Adrenal gland (tissue), 9 donors: ENCODE measurements at regions not wholly inside any gene's neighbourhood (a gene's known extent, or its start where the extent isn't known, plus 50 kb on each side); places are given as distances from the start of the nearest gene placed in this dataset.
A peak's percentile ranks its signal among the peaks of the same experiment; 100 is the strongest.
"Not testable (repeated sequence)": the region's sequence is repeated elsewhere in the genome, so short reads cannot be mapped to it uniquely, and the experiment has no call there.

Experiments used
- DNase-seq, 7 donors: peaks; one replicate each; pipeline ENCODE4 v3.0.0-alpha.2; 2019 to 2020
- H3K27ac ChIP-seq, 5 donors: fragments of 200-600 bp; sonication (generic) in 4 of 5; 1 replicate in 3 of 5; 2 replicates in 2 of 5; pipeline versions ENCODE4 v1.5.1 to v1.8.0; 2016 to 2020; ENCODE audit warnings: mild to moderate bottlenecking in 1 of 5
- H3K27me3 ChIP-seq: fragments of 200-600 bp; 2 replicates; pipeline ENCODE4 v1.8.0; 2021
- H3K36me3 ChIP-seq, 2 donors: fragments of 200-600 bp; replicated peaks in 1 of 2; 1 replicate in 1 of 2; 2 replicates in 1 of 2; pipeline versions ENCODE4 v1.5.1 to v1.8.0; 2018 to 2022
- H3K4me1 ChIP-seq, 2 donors: fragments of 200-600 bp; replicated peaks in 1 of 2; 1 replicate in 1 of 2; 2 replicates in 1 of 2; pipeline versions ENCODE4 v1.5.1 to v1.8.0; 2018 to 2021
- H3K4me3 ChIP-seq, 4 donors: fragments of 200-600 bp; sonication (generic) in 3 of 4; one replicate each; pipeline ENCODE4 v1.5.1; 2016 to 2018
- H3K9me3 ChIP-seq, 3 donors: fragments of 200-600 bp; sonication (generic) in 1 of 3; replicated peaks in 1 of 3; 1 replicate in 2 of 3; 2 replicates in 1 of 3; pipeline versions ENCODE4 v1.5.1 to v1.8.0; 2016 to 2021
- CTCF ChIP-seq, 6 experiments: fragments of 450-650 bp in 4 of 6; fragments of 200-600 bp in 2 of 6; sonication (generic) in 1 of 6; IDR thresholded peaks; 1 replicate in 5 of 6; 2 replicates in 1 of 6; pipeline versions ENCODE4 v1.5.1 to v1.8.0; 2016 to 2021; ENCODE audit warnings: antibody characterized with exemption in 6 of 6, mild to moderate bottlenecking in 2 of 6, moderate library complexity in 1 of 6
- POLR2A ChIP-seq, 2 donors: fragments of 450-650 bp; IDR thresholded peaks; one replicate each; pipeline ENCODE4 v1.6.1; 2017; ENCODE audit warnings: antibody characterized with exemption in 2 of 2, mild to moderate bottlenecking in 2 of 2, moderate library complexity in 1 of 2
- WGBS, 4 donors: extraction: QIAGEN DNeasy Blood & Tissue Kit in 2 of 4; methylation state at CpG; one replicate each; pipeline versions ENCODE4 v1.1.5 to v1.1.7; 2013 to 2017; 5-methylcytosine and 5-hydroxymethylcytosine counted together
- intact Hi-C, 2 donors: fragments of 100-400 bp; cut with DNase I; formaldehyde crosslinking; loops; one replicate each; pipeline versions ENCODE4 v1.14.1 to v1.15.0; 2022 to 2023
- donor health status: healthy with polysubstance abuse.
- donor health status: Bipolar disorder and iron deficiency.
- donor health status: DM: yes; HTN: yes; CAD: no.
- donor health status: DM: no; HTN: no; CAD: no.
- donor health status: DM: no; HTN: no; CAD: no.

DNA sequence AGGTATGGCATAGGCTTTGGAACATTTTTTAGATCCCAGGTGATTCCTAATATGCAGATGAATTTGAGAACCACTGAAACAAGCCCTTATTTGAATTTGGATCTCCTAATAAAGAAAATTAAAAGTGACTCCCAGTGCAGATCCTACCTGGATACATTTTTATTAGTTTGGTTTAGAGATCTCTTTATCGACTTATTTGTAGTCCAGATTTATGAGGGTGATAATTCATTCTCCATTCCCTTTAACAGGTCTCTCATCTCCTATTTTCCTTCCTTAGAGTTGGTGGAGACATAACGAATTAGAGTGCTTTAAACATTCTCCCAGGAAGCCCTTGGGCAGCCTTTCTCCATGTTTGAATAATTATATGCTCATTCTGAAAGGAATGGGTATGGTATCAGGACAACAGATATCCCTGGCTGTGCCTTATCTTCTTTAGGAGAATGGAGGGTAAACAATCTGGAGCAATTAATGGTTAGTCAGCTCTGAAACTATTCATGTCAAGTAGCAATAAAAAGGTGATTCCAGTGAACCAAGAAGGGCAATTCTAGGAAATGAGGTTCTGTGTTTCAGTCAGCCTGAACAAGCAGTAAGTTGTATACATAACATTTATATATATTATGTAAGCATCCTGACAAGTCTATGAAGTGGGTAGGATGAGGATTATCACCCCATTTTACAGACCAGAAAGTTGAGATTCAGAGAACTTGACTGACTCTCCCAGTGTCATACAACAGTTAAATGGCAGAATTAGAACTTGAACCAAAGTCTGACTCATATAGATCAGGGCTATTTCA, 53.9 kb upstream of the RCE1 start:
- 91 to 96% (median 92%) methylated on average over 2 of the region's 2 CpGs for WGBS, 4 donors
- Histone ChIP-seq H3K27ac (peak overlapping the region in 1 of 5 donors; percentile 35), H3K27me3 (no peaks in the 10 kb centered on the region), H3K9me3 (no peaks in the 10 kb centered on the region), H3K4me3 (no peak overlapping the region), H3K36me3 (no peaks in the 10 kb centered on the region), H3K4me1 (peaks cover 11 to 22% of the 10 kb centered on the region in 2 donors)
- intact Hi-C loops, result no loop called here
- TF ChIP-seq POLR2A (IDR thresholded peaks at IDR 0.05) (no peak), CTCF (IDR thresholded peaks at IDR 0.05) (no peak)
- no peak for DNase-seq

DNA sequence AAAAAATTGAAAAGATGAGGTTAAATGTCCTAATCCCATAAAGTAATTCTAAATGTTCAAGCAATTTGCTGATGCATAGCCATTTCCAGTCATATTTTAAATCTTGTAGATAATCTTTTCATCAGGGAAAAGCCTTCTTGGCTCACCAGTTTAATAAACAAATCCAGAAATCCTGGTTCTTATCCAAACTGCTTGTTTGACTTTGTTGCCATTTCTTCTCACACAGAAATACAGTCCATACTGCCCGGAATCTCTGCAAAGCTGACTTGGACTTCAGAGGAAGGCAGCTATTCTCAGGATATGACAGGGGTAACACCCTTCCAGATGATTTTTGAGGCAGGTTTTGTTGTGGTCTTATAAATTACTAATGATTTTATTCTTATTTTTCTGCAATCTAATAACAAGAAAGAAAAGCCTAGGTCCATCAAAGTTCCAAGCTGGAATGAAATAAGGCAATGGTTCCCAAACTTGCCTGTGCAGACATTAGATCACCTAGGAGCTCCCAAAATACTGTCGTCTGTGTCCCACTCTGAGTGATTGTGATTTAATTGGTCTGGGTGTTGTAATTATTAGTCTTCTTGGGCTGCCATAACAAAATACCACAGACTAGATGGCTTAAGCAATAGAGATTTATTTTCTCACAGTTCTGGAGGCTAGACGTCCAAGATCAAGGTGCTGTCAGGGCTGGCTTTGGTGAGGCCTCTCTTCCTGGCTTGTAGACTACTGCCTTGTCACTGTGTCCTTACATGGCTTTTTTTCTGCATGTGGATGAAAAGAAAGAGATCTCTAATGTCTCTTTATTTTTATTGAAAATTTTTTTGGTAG, 55.1 kb upstream of the RCE1 start:
- H3K9me3 ChIP-seq, result no peaks in the 10 kb centered on the region
- peak overlapping the region in 2 of 5 donors; percentile 17 to 35 for H3K27ac ChIP-seq
- intact Hi-C loops, result no loop called here
- peak in 1 of 7 donors; percentile 39 for DNase-seq
- H3K4me3 ChIP-seq, result no peak overlapping the region
- 42 to 57% (median 49%) methylated on average over 3 of the region's 3 CpGs for WGBS, 4 donors
- H3K36me3 ChIP-seq, result no peaks in the 10 kb centered on the region
- no peaks in the 10 kb centered on the region for H3K27me3 ChIP-seq
- peaks cover 11 to 22% of the 10 kb centered on the region in 2 donors for H3K4me1 ChIP-seq
- TF ChIP-seq CTCF (IDR thresholded peaks at IDR 0.05) (no peak), POLR2A (IDR thresholded peaks at IDR 0.05) (no peak)

DNA sequence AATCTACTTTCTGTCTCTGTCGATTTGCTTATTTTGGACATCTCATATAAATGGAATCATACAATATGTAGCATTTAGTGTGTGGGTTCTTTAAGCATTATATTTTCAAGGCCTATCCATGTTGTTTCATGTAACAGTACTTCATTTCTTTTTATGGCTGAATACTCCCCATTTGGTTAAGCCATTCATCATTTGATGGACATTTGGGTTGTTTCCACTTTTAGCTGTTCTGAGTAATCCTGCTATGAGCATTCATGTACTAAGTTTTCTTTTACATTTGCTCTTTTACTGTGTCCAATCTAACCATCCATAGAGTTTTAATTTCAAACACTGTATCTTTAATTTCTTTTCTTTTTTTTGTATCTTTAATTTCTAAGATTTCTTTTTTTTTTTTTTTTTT, 55.6 kb upstream of the SPTBN2 start:
- Histone ChIP-seq H3K4me3 (no peak overlapping the region), H3K9me3 (no peaks in the 10 kb centered on the region), H3K27me3 (no peaks in the 10 kb centered on the region), H3K4me1 (peaks cover 11 to 13% of the 10 kb centered on the region in 2 donors), H3K27ac (no peak overlapping the region), H3K36me3 (no peaks in the 10 kb centered on the region)
- 50 to 76% (median 57%) methylated on average over 1 of the region's 1 CpG for WGBS, 4 donors
- TF ChIP-seq CTCF (IDR thresholded peaks at IDR 0.05), result no peak
- no peak for TF ChIP-seq POLR2A (IDR thresholded peaks at IDR 0.05)
- no peak for DNase-seq
- intact Hi-C loops, result no loop called here

GRCh38 chr11:66782726-66783125, 53.7 kb upstream of the SPTBN2 start:
- H3K27ac ChIP-seq, result no peak overlapping the region
- no peak for DNase-seq
- H3K27me3 ChIP-seq, result no peaks in the 10 kb centered on the region
- H3K4me3 ChIP-seq, result no peak overlapping the region
- H3K9me3 ChIP-seq, result no peaks in the 10 kb centered on the region
- intact Hi-C loops, result no loop called here
- TF ChIP-seq CTCF (IDR thresholded peaks at IDR 0.05) (no peak), POLR2A (IDR thresholded peaks at IDR 0.05) (no peak)
- H3K36me3 ChIP-seq, result no peaks in the 10 kb centered on the region
- peaks cover 0 to 7% of the 10 kb centered on the region in 2 donors for H3K4me1 ChIP-seq
- WGBS, 4 donors, result 93 to 100% (median 96%) methylated on average over 1 of the region's 1 CpG

GRCh38 chr11:66779651-66780050, 50.6 kb upstream of the SPTBN2 start:
- H3K27ac ChIP-seq, H3K9me3 ChIP-seq, H3K4me1 ChIP-seq, DNase-seq, H3K36me3 ChIP-seq, intact Hi-C loops, H3K27me3 ChIP-seq, H3K4me3 ChIP-seq: not testable (repeated sequence)
- 87 to 95% (median 93%) methylated on average over 4 of the region's 4 CpGs for WGBS, 4 donors
